Psoas muscle (tissue), 7 donors: ENCODE measurements at regions not wholly inside any gene's neighbourhood (a gene's known extent, or its start where the extent isn't known, plus 50 kb on each side); places are given as distances from the start of the nearest gene placed in this dataset.

ENCODE experiments used
- ATAC-seq, 4 donors: fragments of 200-7000 bp; cut with Tn5 transposase; one replicate each; pipeline ENCODE4 v1.9.1; 2020; ENCODE audit warnings: moderate library complexity in 3 of 4, mild to moderate bottlenecking in 2 of 4
- DNase-seq, 2 donors: peaks; one replicate each; pipeline ENCODE4 v3.0.0-alpha.2; 2020
- H3K27ac ChIP-seq: fragments of 200-600 bp; one replicate; pipeline ENCODE4 v1.8.0; 2022
- H3K27me3 ChIP-seq, 3 donors: fragments of 200-600 bp in 1 of 3; one replicate each; pipeline versions ENCODE4 v1.6.1 to v1.8.0; 2013 to 2022; ENCODE audit warnings: low read length in 2 of 3, mild to moderate bottlenecking in 2 of 3, moderate library complexity in 1 of 3; ENCODE audit not compliant: insufficient read depth in 3 of 3
- H3K36me3 ChIP-seq, 2 donors: fragments of 200-600 bp in 1 of 2; one replicate each; pipeline versions ENCODE4 v1.6.1 to v1.8.0; 2013 to 2022; ENCODE audit warnings: low read depth in 1 of 2, mild to moderate bottlenecking in 1 of 2, moderate library complexity in 1 of 2; ENCODE audit not compliant: insufficient read depth in 1 of 2
- H3K4me1 ChIP-seq: fragments of 200-600 bp; one replicate; pipeline ENCODE4 v1.8.0; 2022
- H3K4me3 ChIP-seq: fragments of 200-600 bp; one replicate; pipeline ENCODE4 v1.8.0; 2022; ENCODE audit warnings: mild to moderate bottlenecking
- H3K9me3 ChIP-seq: fragments of 200-600 bp; one replicate; pipeline ENCODE4 v1.8.0; 2022
- WGBS, 3 donors: extraction: QIAGEN DNeasy Blood & Tissue Kit; methylation state at CpG; one replicate each; pipeline versions ENCODE4 v1.1.6 to v1.1.7; 2013; 5-methylcytosine and 5-hydroxymethylcytosine counted together
- intact Hi-C, 2 donors: fragments of 100-400 bp; cut with DNase I; formaldehyde crosslinking; loops; one replicate each; pipeline versions ENCODE4 v1.11.0 to v1.14.2; 2022
- TF ChIP-seq, protein P1 (sequence below): fragments of 200-600 bp; IDR thresholded peaks from one replicate; pipeline ENCODE4 v1.8.0; 2022; ENCODE audit warnings: antibody characterized with exemption
- donor health status: healthy with polysubstance abuse.
- donor health status: DM: no; HTN: no; CAD: no; lungs with moderate emphysema.
- donor health status: Bipolar disorder and iron deficiency.
- donor health status: healthy.
- donor health status: DM: yes; HTN: yes; CAD: no.
- donor health status: DM: no; HTN: no; CAD: no.
- donor health status: DM: yes; HTN: yes; CAD: no.

DNA sequence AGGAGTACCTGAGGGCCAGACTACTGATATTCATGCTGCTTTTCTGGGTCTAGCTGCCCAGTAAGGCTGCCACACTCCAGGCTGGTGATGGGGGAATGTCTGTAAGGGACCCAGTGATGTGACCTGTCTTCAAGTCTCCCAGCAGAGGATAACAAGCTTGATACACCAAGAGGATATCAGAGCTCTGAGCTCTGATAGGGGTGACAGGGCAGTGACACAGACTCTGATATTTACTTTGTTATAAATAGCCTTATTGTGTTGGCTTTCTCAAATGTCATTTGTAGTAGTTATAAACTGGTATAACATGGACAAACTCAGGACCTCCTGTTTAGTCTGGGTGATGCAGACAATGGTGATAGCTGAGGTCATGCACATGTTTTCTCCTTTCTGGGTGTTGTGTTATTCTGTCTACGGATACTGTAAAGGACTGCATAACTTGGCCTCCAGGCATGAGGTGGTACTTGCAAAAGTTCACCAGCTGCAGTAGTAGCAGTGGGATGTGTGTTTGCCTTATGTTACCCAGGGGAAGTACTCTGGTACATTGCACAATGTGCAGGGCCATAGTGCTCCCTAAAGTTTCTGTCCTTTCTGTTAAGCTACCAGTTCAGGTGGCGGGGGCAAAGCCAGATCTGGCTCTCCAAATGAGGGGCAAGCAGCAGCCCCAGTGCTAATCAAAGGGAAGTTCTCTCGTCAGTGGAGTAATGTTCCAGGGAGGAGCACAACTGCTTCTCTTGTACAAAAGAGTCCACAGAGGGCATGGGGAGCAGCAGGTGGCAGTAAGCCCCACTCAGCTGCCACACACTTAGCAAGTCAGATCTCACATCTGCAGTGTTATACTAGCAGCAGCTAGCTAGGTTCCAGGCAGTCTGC is 812.2 kb downstream of the JRKL start:
- DNase-seq (no peak), ATAC-seq (peak in 3 of 4 donors; percentile 25 to 55 (median 48))
- Histone ChIP-seq H3K9me3 (no peaks in the 10 kb centered on the region), H3K36me3 (no peaks in the 10 kb centered on the region), H3K4me3 (no peak overlapping the region), H3K4me1 (peaks cover 9% of the 10 kb centered on the region), H3K27me3 (no peaks in the 10 kb centered on the region), H3K27ac (no peak overlapping the region)
- TF ChIP-seq, protein P1, sequence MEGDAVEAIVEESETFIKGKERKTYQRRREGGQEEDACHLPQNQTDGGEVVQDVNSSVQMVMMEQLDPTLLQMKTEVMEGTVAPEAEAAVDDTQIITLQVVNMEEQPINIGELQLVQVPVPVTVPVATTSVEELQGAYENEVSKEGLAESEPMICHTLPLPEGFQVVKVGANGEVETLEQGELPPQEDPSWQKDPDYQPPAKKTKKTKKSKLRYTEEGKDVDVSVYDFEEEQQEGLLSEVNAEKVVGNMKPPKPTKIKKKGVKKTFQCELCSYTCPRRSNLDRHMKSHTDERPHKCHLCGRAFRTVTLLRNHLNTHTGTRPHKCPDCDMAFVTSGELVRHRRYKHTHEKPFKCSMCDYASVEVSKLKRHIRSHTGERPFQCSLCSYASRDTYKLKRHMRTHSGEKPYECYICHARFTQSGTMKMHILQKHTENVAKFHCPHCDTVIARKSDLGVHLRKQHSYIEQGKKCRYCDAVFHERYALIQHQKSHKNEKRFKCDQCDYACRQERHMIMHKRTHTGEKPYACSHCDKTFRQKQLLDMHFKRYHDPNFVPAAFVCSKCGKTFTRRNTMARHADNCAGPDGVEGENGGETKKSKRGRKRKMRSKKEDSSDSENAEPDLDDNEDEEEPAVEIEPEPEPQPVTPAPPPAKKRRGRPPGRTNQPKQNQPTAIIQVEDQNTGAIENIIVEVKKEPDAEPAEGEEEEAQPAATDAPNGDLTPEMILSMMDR: no peak
- 22 to 46% (median 41%) methylated on average over 3 of the region's 3 CpGs for WGBS, 3 donors
- intact Hi-C loops: no loop called here

DNA sequence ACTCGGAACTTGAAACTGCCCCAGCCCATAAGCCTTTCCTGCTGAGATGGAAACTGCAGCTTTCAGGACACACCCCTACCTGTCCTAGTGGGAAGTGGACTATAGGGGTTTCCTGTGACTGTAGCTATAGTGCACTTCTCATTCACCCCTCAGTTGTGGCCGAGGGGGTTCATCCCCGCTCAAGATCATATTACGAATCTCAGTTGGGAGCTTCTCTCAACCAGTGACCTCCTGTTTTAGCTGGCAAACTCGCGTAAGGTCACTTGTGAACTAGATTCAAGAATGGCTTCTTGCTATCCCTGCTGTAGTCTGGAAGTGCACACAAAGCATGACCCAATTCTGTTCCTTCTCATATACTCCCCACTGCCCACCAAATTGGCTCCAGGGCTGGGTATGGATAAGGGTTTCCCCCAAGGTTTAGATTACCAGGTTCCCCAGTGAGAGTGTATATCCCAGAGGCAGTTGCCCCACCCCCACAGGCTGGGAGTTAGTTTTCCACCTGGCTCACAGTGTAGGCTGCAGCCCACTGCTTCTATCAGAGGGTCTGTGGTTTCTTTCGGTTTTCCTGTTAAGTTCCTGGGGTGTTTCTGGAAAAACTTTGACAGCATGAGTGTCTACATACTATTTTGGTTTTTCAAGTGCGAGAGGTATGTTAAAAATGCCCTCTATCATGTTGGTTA is 812.9 kb downstream of the JRKL start:
- H3K4me3 ChIP-seq: no peak overlapping the region
- no peaks in the 10 kb centered on the region for H3K27me3 ChIP-seq
- ATAC-seq: no peak
- peaks cover 9% of the 10 kb centered on the region for H3K4me1 ChIP-seq
- intact Hi-C loops: no loop called here
- H3K36me3 ChIP-seq: no peaks in the 10 kb centered on the region
- TF ChIP-seq, protein P1: no peak
- 45 to 56% (median 45%) methylated on average over 8 of the region's 8 CpGs for WGBS, 3 donors
- DNase-seq: no peak
- no peaks in the 10 kb centered on the region for H3K9me3 ChIP-seq
- no peak overlapping the region for H3K27ac ChIP-seq

DNA sequence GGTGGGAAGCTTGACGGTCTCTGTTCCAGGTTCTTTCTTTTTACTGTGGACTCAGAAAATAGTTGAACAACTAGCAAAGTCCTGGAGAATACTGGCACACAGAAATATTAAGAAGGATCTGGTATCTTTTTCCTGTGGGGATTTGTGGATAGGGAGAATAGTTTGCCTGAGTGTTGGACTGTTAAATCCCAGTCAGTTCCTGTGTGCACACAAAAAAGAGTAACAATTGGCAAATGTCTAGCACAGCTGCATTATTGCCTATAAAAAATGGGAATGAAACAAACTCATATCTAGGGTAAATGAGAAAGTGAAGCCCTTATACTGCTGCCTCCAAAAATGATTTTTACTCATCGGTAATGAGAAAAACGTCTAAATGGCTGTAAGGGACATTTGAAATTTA is 828.2 kb downstream of the JRKL start:
- H3K36me3 ChIP-seq: no peaks in the 10 kb centered on the region
- TF ChIP-seq, protein P1: no peak
- no peak for ATAC-seq
- no peak overlapping the region for H3K4me3 ChIP-seq
- no peak for DNase-seq
- intact Hi-C loops: no loop called here
- no peaks in the 10 kb centered on the region for H3K4me1 ChIP-seq
- no peaks in the 10 kb centered on the region for H3K27me3 ChIP-seq
- WGBS, 3 donors: 78 to 86% (median 78%) methylated on average over 3 of the region's 3 CpGs
- H3K9me3 ChIP-seq: no peaks in the 10 kb centered on the region
- H3K27ac ChIP-seq: no peak overlapping the region

DNA sequence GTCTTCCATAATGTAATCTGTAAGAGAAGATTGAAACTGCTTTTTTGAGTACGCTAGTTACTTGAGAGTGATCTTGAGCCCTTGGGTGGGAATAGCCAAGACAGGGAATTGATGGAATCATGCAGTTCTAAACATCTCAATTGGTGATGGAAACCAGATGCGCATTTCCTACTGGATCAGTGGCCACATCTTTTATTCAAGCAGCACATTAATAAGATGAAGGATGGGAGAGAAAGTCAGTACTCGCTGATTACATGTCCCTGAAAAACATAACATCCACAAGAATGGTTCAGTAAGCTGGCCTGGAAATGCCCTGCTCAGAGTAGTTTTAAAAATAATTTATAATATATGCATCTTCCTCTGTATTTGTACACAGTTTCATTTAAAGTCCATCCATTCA is 833.8 kb downstream of the JRKL start:
- no peaks in the 10 kb centered on the region for H3K4me1 ChIP-seq
- H3K4me3 ChIP-seq: no peak overlapping the region
- DNase-seq: no peak
- TF ChIP-seq, protein P1: no peak
- H3K27me3 ChIP-seq: no peaks in the 10 kb centered on the region
- no peak for ATAC-seq
- intact Hi-C loops: no loop called here
- whole genome bisulfite sequencing, 3 donors: 91 to 95% (median 94%) methylated on average over 3 of the region's 3 CpGs
- no peaks in the 10 kb centered on the region for H3K9me3 ChIP-seq
- no peaks in the 10 kb centered on the region for H3K36me3 ChIP-seq
- H3K27ac ChIP-seq: no peak overlapping the region
